ENCODE measurements at regions not wholly inside any gene's neighbourhood (a gene's known extent, or its start where the extent isn't known, plus 50 kb on each side); places are given as distances from the start of the nearest gene placed in this dataset.

DNA sequence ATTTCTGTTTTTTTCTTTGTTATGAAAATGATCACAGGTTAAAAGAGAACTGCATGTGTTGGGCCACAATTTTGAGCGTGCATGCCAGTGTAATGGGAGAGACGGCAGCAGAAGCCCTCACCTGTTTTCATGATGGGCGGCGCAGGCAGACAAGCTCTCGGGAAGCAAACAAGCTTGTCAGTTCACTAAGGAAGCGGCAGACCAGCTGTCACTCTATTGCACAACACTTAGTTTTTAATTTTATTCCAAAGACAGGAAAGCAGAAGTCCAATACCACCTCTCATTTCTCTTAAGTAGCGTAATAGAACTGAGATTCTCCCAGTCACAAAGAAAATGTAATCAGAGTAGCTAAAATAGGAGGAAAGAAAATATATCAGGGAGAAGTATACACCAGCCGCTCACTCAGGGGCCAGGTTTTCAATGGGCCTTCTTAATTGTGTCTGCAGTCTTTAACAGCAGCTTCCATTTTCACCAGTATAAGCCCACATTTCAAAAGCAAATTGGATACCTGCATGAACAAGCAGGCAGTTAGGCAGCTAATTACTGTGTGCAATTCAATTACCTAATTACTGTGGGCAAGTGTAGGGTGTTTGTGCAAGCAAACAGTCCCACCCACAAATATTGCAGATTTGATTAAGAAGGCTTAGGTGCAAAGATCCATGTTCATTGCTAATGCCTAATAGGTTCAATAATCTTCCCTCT lies 711.4 kb downstream of the DIAPH3 start:
- DNase-seq (ENCODE audit: low spot score), result no peak

DNA sequence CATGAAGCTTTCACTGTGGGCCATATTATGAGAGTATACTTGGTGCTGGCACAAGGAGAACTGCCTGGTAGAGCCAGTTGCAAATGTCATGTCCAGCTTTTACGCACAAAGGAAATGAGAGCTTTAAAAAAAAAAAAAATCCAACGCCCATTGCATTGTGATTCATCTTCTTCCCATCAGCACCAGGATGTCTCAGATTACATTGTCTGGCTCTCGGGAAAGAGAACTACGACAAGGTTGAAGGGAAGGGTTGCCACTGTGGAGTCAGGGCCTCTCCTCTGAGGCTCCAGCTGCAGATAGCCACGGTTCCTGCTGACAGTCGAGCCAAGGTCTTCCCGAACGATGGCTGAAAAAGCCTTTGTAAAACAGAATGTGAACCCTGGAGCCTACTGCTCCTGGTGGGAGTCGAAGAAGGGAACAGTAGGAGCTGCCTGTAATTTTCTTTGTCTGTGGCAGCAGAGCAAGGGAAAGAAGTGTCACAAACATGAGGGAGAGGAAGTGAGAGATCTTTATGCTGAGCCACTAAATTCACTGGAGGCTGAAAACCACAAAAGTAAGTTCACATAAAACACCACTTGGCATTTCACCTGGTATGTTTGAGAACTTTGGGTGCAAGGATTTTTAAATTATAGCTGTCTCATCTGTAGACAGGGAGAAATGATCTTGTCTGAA lies 704.7 kb downstream of the DIAPH3 start:
- DNase-seq (ENCODE audit: low spot score), result no peak

DNA sequence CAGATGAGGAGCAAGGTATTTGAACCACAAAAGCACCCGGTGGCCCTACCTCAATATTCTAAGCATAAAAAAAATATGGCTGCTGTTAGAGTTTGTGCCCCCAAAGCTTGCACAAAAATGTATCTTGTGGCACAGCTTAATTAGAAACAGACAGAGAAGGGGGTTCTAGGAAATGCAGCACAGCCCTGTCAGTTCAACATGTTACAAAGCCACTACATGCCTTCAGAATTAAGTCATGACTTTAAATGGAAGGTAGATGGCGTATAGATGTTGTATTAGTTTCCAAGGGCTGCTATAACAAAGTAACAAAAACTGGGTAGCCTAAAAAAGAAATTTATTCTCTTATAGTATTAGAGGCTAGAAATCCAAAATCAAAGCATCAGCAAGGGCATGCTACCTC lies 703.8 kb downstream of the DIAPH3 start:
- no peak for DNase-seq (ENCODE audit: low spot score)

DNA sequence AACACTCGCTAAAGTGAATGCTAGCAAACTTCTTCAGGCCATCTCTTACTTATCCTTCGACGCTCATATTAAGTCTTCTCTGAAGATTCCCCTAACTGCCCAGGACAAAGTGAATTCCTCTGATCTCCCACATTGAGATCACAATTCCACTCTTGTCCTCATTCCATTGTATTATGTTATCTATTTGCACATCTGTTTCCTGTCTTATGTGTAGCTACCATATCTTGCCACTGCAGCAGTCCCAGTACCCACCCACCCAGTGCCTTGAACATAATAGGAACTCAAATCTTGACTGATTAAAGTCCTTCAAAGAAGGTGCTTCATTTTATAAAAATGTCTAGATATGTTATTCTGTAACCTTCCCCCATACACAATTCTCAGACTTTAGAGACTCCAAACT lies 702.3 kb downstream of the DIAPH3 start:
- DNase-seq (ENCODE audit: low spot score), result no peak

DNA sequence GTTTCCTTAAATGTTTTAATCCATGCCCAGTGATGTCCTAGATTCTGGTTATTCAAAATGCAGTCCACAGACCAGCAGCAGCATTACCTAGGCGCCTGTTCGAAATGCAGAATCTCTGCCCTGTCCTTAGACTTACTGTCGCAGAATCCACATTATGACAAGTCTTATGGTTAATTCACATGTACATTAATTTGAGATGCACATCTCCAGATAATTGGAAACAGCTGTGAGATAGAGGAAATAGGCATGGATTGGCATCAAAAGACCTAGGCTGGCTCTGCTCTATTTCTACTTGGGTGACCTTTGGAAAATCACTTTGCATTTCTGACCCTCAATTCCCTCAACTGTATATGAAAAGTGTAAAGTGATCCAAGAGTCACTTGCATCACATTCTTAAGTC lies 700.7 kb downstream of the DIAPH3 start:
- no peak for DNase-seq (ENCODE audit: low spot score)

DNA sequence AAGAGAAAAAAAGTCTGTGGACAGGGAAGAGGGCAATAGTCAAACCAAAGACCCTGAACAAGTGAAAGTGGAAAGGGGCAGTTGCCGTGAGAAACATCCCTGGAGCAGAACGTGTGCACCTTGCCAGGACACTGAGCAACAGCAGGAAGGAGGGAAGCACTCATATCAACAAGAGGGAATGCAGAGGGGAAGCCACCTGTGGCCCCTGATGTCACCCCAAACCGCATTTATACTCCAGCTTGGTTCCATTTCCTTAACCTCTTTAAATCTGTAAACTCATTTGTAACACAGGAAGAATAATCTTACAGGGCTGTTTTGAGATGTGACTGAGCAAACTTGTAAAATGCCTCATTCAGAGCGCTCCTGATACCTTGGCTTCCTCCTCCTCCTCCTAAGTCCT lies 698.8 kb downstream of the DIAPH3 start:
- DNase-seq (ENCODE audit: low spot score), result no peak

DNA sequence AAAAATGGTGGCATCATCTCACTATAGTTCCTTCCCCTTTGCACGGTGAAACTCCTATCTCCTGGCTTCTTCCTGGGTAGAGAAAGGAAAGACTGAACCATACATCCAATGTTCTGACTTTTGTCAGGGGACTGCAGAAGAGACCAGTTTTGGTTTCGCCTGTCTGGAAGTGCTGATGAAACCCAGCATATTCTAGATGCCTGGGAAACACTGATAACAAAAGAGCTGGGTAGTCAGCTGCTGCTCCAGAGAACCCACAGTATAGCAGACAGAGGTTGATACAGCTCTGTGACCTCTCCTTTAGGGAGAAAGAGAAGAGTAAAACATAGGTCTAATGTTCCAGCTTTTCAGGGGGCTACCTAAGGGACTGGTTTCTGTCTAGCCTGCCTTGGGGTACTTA lies 695.3 kb downstream of the DIAPH3 start:
- no peak for DNase-seq (ENCODE audit: low spot score)

DNA sequence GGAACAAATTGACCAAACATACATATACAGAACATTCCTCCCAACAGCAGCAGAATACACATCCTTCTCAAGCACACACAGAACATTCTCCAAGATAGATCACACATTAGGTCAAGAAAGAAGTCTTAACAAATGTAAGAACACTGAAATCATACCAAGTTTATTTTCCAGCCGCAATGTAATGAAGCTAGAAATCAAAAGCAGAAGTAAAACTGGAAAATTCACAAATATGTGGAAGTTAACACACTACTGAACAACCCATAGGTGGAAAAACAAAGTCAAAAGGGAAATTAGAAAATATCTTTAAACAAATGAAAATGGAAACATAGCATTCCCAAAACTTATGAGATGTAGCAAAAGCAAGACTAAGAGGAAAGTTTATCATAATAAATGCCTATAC lies 692.6 kb downstream of the DIAPH3 start:
- no peak for DNase-seq (ENCODE audit: low spot score)

DNA sequence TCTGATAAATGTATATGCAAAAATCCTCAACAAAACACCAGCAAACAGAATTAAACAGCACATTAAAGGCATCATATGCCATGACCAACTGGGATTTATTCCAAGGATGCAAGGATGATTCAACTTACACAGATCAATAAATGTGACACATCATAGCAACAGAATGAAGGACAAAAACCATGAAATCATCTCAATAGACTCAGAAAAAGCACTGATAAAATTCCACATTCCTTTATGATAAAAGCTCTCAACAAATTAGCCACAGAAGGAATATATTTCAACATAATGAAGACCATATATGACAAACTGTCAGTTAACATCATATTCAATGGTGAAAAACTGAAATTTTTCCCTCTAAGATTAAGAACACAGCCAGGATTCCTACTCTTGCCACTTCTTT lies 691.6 kb downstream of the DIAPH3 start:
- no peak for DNase-seq (ENCODE audit: low spot score)

DNA sequence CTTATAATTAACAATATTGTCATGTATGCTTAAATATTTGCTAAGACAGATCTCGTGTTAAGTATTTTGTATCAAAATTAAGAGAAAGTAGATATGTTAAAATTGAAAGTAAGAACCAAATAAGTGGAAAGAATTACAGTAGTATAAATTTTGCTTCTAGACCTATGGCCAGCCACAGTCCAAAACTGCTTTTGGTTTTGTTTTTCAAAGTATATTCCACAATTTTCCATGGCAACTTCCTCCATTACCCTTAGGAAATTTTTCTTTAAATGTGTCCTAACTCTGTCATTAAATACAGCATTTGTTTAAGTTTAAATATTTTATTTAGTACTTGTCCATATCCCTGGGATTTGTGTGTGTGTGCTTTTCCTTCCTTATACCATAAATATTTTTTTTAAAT lies 689.0 kb downstream of the DIAPH3 start:
- DNase-seq (ENCODE audit: low spot score), result no peak

DNA sequence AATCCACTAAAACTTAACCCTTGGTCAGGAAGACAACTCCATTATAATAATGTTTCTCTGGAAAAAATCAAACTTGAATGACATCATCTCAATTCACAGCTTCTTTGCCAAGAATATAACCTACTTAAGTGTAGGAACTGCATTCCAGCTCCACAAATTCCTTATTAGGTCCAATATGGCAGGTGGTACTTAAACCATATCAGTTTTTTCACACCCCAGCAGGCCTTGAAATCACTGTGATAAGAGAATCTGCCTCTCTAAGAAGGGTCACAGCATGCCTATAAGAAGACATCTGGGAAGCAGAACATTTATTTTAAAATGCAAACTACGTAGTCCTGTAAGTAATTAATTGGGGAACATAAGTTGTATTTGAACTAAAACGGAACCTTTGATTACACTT lies 687.8 kb downstream of the DIAPH3 start:
- DNase-seq (ENCODE audit: low spot score), result no peak

DNA sequence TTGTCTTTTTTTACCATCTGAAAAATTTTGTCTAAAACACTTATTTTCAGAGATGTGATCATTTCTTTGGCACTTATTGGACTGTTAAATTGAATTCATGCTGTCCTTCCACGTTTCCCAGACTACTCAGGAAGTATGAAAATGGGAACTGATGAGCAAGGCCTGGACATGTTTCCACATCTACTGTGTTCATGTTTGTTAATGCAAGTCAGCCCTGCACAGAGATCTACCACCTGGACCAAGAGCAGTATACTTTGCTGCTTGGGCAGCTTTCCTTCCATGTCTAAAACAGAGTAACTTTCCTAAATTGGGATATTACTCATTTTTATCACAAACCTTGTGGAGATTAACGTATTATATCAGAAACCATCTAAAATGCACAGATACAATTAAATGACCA lies 687.4 kb downstream of the DIAPH3 start:
- DNase-seq (ENCODE audit: low spot score), result no peak

DNA sequence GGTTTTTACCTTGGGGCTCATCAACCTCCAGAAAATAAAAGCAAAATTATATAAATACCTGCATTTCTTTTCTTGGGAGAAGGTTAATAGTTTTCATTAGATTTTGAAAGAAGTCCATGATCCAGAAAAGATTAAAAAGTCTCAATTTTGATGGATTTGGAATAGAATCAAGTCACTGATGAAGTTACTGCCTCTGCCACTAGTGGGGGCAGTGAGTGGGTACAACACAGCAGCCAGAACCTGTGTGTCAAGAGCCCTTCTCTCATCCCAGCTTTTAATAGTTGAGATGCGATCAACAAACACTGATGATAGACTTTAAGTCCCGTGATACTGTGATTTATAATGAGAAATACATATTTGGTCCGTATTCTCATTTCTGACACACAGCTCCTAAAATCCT lies 686.7 kb downstream of the DIAPH3 start:
- DNase-seq (ENCODE audit: low spot score), result peak; percentile 41

DNA sequence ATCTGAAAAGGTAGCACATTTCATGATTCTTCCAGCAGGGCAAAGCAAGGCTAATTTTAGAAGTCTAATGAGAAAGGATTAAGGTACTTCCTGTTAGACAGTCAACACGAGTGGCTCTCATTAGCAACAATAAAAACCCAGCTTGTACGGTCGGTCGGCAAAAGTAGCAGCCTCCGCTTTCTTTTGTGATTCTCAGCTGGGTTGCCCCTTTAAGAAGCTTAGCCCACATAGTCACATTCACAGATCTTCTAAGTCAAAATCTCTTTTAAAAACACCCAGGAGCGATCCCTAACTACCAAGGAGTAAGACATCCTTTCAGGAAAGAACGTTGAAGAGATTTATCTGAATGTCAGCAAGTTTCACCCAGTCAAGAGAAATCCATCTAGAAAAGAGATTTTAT lies 684.8 kb downstream of the DIAPH3 start:
- no peak for DNase-seq (ENCODE audit: low spot score)

DNA sequence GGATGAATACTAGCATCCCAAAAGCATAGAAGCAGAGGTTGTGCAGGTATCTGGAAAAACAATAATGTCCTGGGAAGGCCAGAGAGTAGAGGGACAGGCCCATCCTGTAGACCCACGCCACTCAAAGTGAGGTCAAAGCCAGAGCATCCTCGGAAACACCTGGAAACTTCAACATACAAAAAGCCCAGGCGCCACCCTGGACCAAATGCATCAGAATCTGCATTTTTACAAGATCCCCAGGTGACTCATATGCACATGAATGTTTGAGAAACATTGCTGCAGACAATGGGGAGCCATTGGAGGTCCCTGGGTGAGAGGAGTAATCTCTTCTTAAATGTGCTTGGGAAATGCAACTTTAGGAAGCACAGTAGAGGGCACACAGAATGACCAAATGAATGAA lies 684.1 kb downstream of the DIAPH3 start:
- DNase-seq (ENCODE audit: low spot score), result no peak

DNA sequence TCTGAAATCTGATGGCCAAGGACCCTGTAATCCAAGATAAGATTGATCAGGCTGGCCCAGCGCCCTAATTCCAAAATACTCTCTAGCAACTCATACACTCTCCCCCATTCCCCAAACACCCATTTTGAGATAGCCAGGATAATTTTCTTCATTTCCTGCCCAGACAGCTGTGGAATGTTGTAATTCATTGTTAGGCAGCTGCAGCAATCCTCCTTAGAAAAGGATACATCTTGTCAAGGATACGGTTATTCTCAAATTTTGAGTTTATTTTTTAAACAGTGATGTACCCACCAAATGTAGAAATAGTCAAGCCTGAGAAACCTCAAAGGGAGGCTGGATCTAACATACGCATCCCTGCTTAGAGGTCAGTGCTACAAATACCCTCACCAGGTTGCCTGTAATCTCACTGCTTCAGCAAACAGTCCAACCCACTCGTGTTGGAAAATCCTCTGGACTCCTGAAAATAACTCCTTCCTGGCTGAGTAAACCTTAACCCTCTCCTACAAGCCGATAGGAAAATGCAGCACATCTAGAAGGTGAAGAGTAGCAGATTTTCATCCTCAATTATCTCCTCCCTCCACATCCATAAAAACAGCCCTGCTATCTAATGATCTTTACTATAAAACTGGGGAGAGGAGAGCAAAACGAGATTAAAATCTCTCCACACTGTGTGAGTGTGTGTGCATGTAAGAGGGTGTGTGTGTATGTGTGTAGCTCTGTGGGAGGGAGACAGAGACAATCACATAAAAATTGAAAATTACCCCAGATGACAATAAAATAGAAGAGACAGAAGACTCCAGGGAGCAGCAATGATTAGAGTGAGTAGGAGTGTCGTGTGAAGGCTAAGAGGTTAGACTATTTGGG lies 683.1 kb downstream of the DIAPH3 start:
- no peak for DNase-seq (ENCODE audit: low spot score)

DNA sequence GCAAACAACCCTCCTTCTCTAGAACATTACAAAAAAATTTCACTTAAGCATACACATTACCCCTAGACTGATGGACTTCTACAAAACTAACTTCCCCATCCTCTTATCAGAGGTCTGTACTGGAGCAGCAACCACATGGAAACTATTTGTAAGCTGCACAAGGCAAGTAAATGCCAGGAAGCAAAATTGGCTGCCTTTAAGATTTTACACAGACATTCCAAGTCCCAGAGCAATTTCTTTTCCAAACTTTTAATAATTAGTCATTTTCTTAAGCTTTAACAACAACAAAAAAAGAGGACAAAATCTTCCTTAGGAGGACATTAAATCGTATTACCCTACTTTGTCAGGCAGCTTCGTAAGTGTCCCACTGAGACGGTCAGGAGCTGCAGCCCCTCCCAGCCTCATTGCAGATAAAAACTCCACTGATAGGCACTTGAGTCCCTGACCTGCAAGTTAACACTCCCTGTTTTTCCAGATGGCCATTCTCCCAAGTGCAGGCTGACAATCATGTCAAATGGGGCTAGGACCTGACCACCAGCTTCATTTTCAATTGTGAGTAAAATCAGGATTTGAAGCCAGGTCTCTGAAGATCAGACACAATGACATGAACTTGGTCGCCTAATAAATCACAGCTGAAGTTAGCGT lies 680.1 kb downstream of the DIAPH3 start:
- no peak for DNase-seq (ENCODE audit: low spot score)

DNA sequence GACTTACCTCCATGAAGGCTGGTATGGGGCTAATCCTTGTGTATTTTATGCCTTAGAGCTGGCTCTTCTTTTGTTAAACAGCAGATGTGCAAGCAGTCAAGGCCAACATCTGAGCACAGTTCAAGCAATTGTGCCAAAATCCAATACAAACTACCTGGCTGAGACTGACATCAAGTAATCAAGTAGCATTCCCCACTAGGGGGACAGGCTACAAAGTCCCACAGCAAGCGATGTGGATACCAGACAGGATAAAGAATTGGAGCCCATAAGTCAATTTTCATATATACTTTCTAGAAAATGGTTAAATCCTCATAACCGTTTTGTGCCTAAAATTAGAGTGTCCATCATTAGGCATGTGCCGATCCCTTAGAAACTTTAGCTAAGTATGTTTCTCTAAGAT lies 675.8 kb downstream of the DIAPH3 start:
- DNase-seq (ENCODE audit: low spot score), result no peak

DNA sequence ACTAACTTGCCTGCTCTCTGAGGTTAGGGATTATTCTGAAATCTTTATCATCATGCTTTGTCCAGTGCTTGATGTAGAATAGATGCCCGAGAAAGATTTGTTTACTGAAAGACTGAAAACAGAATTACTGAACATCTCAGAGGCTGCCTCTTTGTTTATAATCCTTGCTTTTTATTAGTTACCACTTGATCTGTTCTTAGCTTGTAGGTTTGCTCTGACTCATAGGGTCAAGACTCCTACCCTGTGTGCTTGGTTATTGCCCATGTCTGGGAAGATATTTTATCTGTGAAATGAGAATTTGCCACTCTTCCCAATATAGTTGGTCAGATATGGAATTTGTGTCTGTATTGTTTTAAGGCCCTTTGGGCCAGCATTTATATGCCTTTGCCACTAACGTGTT lies 675.3 kb downstream of the DIAPH3 start:
- DNase-seq (ENCODE audit: low spot score), result no peak

DNA sequence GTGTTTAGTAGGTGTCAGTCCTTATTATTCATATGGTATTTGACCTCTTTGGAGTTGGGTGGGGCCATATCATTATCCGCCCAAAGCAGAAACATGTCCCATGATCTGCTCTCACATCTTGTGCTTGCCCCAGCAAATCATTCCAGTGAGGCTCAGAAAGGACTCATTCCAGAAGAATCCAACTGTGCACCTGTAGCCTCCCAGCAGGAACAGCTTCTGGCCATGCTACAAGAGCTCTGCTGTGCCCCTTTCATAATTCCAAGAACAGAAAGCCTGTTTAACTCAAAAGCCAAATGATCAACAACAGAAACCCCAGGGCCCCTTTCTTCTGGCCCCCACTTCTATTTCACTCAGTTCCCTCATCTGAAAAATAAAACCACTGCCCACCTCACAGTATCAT lies 673.1 kb downstream of the DIAPH3 start:
- no peak for DNase-seq (ENCODE audit: low spot score)

DNA sequence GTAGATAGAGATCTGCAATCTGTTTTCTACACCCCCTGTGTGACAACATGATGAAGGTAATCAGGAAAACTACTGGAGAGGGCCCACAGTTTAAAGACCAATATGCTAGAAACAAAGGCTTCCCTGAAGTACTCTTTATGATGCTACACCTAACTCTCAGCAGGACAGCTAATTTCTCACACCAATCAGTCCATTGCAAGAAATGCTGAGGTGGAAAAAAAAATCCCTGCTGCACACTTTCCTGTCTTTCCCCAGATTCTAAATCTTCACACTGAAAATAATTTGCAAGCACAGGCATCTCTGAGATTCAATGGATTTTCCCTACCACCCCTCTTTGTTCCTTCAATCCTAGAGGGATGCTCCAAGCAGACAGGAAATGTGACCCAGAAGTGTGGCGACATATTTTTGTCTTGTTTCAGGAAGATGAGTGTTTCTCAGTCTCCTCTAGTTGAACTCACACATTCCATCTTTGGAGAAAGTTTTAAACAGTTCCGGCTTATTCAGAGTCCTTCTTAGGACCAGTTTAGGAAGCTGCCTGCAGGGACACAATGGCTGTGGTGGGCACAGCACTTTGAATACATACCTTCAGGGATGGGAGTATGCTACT lies 671.6 kb downstream of the DIAPH3 start:
- no peak for DNase-seq (ENCODE audit: low spot score)

DNA sequence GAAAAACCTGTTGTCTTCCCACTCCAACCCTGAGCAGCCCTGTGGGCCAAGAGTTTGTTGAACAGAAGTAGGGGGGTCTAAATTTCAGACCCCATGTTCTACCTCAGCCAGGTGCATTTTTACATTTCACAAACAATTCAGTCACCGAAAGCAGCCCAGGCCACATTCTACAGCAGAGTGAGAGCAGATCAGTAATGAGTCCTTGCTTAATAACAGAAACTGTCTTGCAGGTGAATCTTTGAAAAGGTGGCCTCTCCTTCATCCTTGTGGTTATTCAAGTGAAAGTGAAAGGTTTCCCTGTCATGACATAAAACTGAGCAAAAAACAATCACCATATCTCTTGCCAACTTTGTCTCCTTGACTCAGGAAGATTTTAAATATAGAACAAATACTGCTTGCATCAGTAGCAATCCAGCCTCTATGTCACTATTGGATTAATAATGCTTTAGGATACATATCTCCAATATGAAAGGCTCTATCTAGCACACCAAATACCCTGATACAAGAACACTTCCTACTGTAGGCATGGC lies 670.2 kb downstream of the DIAPH3 start:
- DNase-seq (ENCODE audit: low spot score), result no peak
